Middle frontal gyrus (tissue), 1 donor: ENCODE measurements at regions not wholly inside any gene's neighbourhood (a gene's known extent, or its start where the extent isn't known, plus 50 kb on each side); places are given as distances from the start of the nearest gene placed in this dataset.
"Not testable (repeated sequence)": the region's sequence is repeated elsewhere in the genome, so short reads cannot be mapped to it uniquely, and the experiment has no call there.

Experiments used
- DNase-seq: peaks from one replicate; pipeline ENCODE4 v3.0.0-alpha.2; 2015; ENCODE audit warnings: low spot score; ENCODE audit errors: extremely low spot score

- not testable (repeated sequence) for DNase-seq
Observed at GRCh38 chr1:95297906-95298305, 63.9 kb downstream of the RWDD3 start.

GRCh38 chr1:95301091-95301490 is 67.1 kb downstream of the RWDD3 start:
- no peak for DNase-seq

DNA sequence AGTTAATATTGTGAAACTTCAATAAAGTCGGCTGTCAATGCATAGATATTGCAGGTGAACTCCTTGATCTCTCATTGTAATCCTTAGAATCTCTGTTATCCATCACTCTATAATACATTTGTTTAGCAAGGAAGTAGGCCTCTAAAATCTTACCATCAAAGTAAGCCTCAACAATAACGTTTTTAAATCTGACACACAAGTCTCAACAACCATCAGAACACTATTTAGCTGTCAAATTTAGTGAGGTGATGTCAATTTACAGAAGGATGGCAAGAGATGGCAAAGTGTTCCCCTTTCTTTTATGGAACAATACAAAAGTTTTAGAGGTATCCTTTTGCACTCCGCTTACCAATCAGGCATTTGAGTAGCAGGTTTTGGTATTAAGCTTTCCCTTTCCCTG is 67.6 kb downstream of the RWDD3 start:
- DNase-seq: no peak

- no peak for DNase-seq
Observed at GRCh38 chr1:95304803-95305202, 70.8 kb downstream of the RWDD3 start.

GRCh38 chr1:95308276-95309030 is 74.4 kb downstream of the RWDD3 start:
- DNase-seq: no peak

- DNase-seq: no peak
Observed at GRCh38 chr1:95309031-95309471, 75.0 kb downstream of the RWDD3 start.

- no peak for DNase-seq
Observed at GRCh38 chr1:95311014-95311413, 77.0 kb downstream of the RWDD3 start.

GRCh38 chr1:95311762-95312161 is 77.8 kb downstream of the RWDD3 start:
- no peak for DNase-seq

DNA sequence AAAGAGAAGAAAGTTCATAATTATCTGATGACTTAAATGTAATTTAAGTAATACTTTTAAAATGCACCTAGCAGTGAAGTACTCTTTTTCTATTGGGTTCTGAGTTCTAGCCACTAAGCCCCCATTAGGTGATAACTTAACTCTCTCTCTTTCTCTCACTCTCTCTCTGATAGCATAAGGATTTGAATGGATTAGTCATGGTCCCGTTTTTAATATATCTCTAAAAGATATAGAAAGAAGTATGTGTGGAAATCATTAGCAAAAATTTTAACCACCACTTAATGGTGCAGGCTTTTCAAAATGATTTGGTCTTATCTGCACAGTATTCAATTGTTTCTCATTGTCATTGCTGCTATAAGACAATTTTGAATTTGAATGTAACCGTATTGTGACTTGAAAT is 78.2 kb downstream of the RWDD3 start:
- DNase-seq: no peak

- DNase-seq: no peak
Observed at GRCh38 chr1:95313527-95313926, 79.5 kb downstream of the RWDD3 start.

- no peak for DNase-seq
Observed at GRCh38 chr1:95321531-95321930, 87.5 kb downstream of the RWDD3 start.

DNA sequence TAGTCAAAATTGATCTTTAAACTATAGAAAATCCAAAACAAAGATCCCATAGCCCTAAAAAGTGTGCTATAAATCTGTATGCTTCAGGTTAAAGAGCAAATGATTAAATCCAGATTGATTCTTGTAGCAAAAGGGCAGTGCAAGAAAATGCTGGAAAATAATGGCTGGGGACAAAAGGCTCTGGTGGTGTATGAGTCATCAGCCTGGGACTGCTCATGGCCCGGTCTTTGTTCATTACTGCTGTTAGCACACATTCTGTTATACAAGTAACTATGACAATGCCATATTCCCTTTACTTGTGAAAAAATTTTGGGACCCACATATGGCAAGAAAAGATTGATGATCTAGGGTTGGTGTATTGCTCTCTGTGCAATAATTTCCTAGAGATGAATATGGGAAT is 89.1 kb downstream of the RWDD3 start:
- DNase-seq: no peak

DNA sequence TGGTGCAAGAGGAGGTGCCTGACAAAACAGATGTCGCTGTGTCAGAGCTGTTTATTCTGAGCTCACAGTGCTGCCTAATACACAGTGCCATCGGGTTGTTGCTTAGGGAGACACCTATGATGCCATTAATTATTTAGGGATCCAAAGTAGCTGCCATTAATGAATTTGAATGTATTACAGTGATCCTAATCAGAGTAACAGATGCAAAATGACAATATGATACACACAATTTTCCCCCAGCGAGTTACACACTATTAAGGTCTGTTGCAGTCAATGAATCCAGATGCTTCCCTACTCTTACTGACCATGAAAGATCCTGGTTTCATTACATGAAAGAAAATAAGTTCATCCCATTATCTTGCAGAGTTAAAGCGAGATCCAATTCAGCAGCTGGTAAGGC is 91.3 kb downstream of the RWDD3 start:
- DNase-seq: no peak

- no peak for DNase-seq
Observed at GRCh38 chr1:95326023-95326422, 92.0 kb downstream of the RWDD3 start.

DNA sequence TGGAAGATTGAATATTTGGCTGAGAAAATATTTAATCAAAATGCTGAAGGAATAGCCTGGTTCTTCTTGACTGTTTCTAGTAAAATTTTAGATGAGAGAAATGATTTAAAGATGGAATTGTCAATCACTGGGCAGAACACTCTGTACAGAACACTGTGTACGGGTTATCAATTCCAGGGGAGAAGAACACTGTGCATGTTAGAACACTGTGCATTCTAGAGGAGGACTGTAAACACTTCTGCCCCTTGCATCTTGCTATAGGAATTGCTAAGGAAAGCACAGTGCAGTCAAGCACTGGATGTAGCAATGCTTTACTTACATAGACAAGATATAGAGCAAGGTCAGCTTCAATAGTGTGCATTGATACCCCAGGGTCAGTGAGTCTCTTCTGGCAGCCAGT is 98.7 kb downstream of the RWDD3 start:
- DNase-seq: no peak

- DNase-seq: no peak
Observed at GRCh38 chr1:95339377-95339776, 105.4 kb downstream of the RWDD3 start.

GRCh38 chr1:95340061-95340460 is 106.1 kb downstream of the RWDD3 start:
- no peak for DNase-seq

GRCh38 chr1:95352767-95353166 is 118.8 kb downstream of the RWDD3 start:
- no peak for DNase-seq

DNA sequence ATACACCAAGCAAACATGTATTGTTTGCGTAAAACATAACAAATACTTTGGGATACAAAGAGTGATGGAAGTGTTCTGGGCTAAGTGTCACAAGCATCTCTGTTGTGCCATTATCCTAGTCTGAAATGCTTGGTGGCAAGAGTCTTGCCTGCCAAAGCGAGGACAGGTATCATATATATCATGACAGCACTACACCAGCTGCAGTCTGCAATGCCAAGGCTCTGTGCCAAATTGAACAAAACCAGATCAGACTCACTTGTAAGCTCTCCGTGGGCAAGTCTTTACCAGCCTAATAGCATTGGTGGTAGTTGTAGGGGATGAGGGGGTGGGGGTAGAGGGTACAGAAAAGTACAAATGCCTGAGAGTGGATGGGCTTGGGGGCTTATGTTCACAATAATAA is 119.2 kb downstream of the RWDD3 start:
- no peak for DNase-seq

- DNase-seq: no peak
Observed at GRCh38 chr1:95364546-95364945, 130.5 kb downstream of the RWDD3 start.

DNA sequence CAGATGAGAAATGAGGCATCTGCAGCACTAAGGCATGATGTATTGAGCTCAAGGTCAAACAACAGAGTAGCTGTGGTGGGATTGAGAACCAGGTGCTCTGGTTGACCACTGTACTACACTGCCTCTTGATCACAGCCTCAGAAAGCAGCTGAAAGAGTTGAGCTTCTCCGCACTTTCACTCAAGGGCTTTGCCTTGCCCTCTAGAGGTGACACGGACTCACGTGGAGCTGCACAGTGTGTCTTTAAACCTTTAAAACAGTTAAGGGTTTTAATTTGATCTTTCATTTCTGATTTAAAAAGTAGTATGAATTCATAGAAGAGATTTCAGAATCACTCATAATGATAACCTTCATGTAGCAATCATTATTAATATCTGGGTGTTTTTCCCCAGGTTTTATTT is 132.5 kb downstream of the RWDD3 start:
- DNase-seq: no peak

GRCh38 chr1:95368178-95368577 is 134.2 kb downstream of the RWDD3 start:
- no peak for DNase-seq

DNA sequence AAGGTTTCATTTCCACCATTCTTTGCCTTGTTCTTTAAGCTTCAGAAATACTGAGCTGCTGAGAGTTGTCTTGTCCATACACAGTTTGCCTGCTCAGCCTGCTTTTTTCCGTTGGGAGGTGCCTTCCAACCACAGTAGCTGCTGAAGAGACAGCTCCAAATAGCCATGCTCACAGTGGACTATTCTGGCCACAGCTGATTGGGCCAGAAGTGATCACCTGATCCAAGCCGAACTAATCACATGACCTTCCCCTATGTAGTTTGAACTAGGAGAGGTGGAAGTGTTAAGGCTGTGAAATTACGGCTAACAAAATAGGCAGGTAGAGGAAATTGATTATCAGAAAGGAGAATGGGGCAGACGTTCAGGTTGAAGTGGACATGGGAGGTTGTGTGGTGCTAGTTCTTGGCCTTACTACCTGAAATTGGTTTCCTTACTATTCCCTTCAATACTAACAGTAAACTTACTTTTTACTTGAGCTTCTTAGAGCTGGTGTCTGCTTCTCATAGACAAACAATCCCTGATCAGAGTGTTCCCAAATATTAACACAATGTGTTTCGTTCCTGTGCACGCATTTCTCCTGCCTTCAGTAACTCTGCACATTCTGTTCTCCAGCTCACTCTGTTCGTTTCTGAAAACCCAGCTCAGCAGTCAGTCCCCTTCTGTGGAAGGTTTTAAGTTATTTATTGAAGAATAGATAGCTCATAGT is 136.1 kb downstream of the RWDD3 start:
- DNase-seq: no peak
